ENCODE measurements at regions not wholly inside any gene's neighbourhood (a gene's known extent, or its start where the extent isn't known, plus 50 kb on each side); places are given as distances from the start of the nearest gene placed in this dataset.

DNA sequence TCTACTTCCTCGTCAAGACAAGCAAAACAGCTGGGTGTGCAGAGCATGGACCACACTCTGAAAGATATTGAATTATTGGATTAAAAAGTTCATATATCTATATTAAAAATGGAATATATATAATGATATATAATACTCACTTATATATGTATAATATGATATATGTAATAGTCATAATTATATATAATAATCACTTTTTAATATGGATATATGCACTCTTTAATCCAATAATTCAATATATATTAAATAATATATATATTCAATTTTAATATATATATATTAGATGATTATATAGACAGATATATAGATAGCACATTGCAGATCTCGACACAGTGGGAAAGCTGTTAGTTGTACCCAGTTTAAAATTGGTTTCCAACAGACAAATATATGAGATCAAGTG is 182.1 kb upstream of the CARD18 start:
- no peaks in the 10 kb centered on the region for H3K9me3 Mint-ChIP-seq
- no peaks in the 10 kb centered on the region for H3K27me3 Mint-ChIP-seq (ENCODE audit: low read depth)
- no peak for TF ChIP-seq CTCF (IDR thresholded peaks at IDR 0.05; ENCODE audit: unreplicated experiment in 3 of 3)
- no peaks in the 10 kb centered on the region for H3K36me3 Mint-ChIP-seq (ENCODE audit: low read depth)
- no peaks in the 10 kb centered on the region for H3K4me1 Mint-ChIP-seq
- H3K4me3 Mint-ChIP-seq = no peak overlapping the region
- no peak overlapping the region for H3K27ac Mint-ChIP-seq

DNA sequence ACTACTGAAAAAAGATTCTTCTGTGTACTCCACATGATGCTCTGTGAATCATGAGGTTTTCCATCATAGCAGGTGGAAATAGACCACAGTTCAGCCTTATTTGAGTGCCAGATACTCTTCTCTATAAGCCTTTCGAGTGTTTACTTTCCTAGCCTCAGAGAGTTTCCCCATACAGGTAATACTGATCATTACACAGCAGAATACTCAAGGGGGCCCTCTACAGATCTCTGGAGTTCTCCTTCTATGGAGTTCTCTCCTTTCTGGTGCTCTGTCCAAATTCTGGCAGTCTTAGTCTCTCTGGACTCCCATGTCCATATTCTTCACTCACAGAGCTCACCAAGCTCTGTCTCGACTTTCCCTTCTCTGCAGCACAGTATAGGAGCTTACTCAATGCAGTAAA is 175.7 kb upstream of the CARD18 start:
- no peaks in the 10 kb centered on the region for H3K4me1 Mint-ChIP-seq
- no peak overlapping the region for H3K4me3 Mint-ChIP-seq
- no peak overlapping the region for H3K27ac Mint-ChIP-seq
- H3K27me3 Mint-ChIP-seq (ENCODE audit: low read depth) = no peaks in the 10 kb centered on the region
- no peak for TF ChIP-seq CTCF (IDR thresholded peaks at IDR 0.05; ENCODE audit: unreplicated experiment in 3 of 3)
- H3K9me3 Mint-ChIP-seq = no peaks in the 10 kb centered on the region
- H3K36me3 Mint-ChIP-seq (ENCODE audit: low read depth) = no peaks in the 10 kb centered on the region

- Mint-ChIP-seq H3K4me1 (no peaks in the 10 kb centered on the region), H3K27me3 (ENCODE audit: low read depth) (no peaks in the 10 kb centered on the region), H3K27ac (no peak overlapping the region), H3K4me3 (no peak overlapping the region), H3K9me3 (no peaks in the 10 kb centered on the region), H3K36me3 (ENCODE audit: low read depth) (no peaks in the 10 kb centered on the region)
- no peak for TF ChIP-seq CTCF (IDR thresholded peaks at IDR 0.05; ENCODE audit: unreplicated experiment in 3 of 3)
Measured at GRCh38 chr11:105312266-105312665, 172.7 kb upstream of the CARD18 start.

DNA sequence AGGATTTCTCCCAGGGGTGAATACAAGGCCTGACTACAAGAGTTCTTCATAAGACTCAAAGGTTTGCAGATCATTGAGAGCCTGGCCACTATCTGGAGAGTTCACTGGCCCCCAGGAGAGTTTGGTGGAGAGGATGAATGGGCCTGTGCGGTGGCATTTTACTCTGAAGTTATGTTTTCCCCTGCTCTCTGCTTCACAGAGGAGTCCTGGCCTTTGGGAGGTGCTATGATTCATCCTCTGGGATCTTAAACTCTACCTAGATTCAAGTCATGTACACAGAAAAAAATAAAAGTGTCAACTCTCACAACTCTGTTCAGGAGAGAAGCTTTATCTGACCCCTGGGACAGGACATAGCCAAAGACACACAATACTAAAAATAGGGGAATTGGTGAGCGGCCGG is 159.1 kb upstream of the CARD18 start:
- no peak overlapping the region for H3K27ac Mint-ChIP-seq
- no peaks in the 10 kb centered on the region for H3K4me1 Mint-ChIP-seq
- no peak overlapping the region for H3K4me3 Mint-ChIP-seq
- TF ChIP-seq CTCF (IDR thresholded peaks at IDR 0.05; ENCODE audit: unreplicated experiment in 3 of 3) = no peak
- peaks cover 3% of the 10 kb centered on the region for H3K27me3 Mint-ChIP-seq (ENCODE audit: low read depth)
- H3K36me3 Mint-ChIP-seq (ENCODE audit: low read depth) = no peaks in the 10 kb centered on the region
- H3K9me3 Mint-ChIP-seq = no peaks in the 10 kb centered on the region

- Mint-ChIP-seq H3K9me3 (no peaks in the 10 kb centered on the region), H3K27me3 (ENCODE audit: low read depth) (peaks cover 3% of the 10 kb centered on the region), H3K4me1 (no peaks in the 10 kb centered on the region), H3K4me3 (no peak overlapping the region), H3K27ac (no peak overlapping the region), H3K36me3 (ENCODE audit: low read depth) (no peaks in the 10 kb centered on the region)
- TF ChIP-seq CTCF (IDR thresholded peaks at IDR 0.05; ENCODE audit: unreplicated experiment in 3 of 3) = no peak
Measured at GRCh38 chr11:105298174-105298573, 158.6 kb upstream of the CARD18 start.

- Mint-ChIP-seq H3K4me1 (no peaks in the 10 kb centered on the region), H3K36me3 (ENCODE audit: low read depth) (no peaks in the 10 kb centered on the region), H3K9me3 (peaks cover 3% of the 10 kb centered on the region), H3K27ac (no peak overlapping the region), H3K27me3 (ENCODE audit: low read depth) (peaks cover 3% of the 10 kb centered on the region), H3K4me3 (no peak overlapping the region)
- TF ChIP-seq CTCF (IDR thresholded peaks at IDR 0.05; ENCODE audit: unreplicated experiment in 3 of 3) = no peak
Measured at GRCh38 chr11:105297463-105297862, 157.9 kb upstream of the CARD18 start.

All from nephron (organoid).